ENCODE measurements at regions not wholly inside any gene's neighbourhood (a gene's known extent, or its start where the extent isn't known, plus 50 kb on each side); places are given as distances from the start of the nearest gene placed in this dataset.

DNA sequence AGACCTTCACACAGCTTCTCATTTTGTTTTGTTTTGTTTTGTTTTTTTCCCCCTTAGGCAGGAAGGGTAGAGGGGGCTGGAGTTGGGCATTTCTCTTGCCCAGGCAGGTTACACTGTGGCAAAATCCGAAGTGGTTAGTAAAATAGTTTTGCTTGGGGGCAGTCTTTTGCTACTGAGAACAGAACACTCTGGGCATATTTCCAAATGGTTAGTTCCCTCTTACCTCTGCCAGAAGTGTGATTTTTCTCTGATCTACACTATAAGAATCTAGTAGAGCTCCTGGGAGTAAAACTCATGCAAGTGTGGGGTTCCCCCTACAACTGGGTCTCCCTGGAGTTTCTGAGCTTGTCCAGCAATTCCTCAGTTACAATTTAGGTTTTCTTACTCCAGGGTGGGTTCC lies 61.7 kb downstream of the NPS start:
- Histone ChIP-seq H3K27me3 (replicated peaks; ENCODE audit: control insufficient read depth, insufficient read depth, low read length) (no peaks in the 10 kb centered on the region), H3K36me3 (ENCODE audit: control insufficient read depth, insufficient read depth, low read length) (no peaks in the 10 kb centered on the region), H3K4me3 (replicated peaks; ENCODE audit: low read depth, low read length) (no peak overlapping the region)
- DNase-seq (ENCODE audit: extremely low read depth, insufficient read length): no peak
- TF ChIP-seq, protein P1, sequence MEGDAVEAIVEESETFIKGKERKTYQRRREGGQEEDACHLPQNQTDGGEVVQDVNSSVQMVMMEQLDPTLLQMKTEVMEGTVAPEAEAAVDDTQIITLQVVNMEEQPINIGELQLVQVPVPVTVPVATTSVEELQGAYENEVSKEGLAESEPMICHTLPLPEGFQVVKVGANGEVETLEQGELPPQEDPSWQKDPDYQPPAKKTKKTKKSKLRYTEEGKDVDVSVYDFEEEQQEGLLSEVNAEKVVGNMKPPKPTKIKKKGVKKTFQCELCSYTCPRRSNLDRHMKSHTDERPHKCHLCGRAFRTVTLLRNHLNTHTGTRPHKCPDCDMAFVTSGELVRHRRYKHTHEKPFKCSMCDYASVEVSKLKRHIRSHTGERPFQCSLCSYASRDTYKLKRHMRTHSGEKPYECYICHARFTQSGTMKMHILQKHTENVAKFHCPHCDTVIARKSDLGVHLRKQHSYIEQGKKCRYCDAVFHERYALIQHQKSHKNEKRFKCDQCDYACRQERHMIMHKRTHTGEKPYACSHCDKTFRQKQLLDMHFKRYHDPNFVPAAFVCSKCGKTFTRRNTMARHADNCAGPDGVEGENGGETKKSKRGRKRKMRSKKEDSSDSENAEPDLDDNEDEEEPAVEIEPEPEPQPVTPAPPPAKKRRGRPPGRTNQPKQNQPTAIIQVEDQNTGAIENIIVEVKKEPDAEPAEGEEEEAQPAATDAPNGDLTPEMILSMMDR (IDR thresholded peaks at IDR 0.05; ENCODE audit: insufficient read depth, low read length, poor library complexity, severe bottlenecking): no peak

DNA sequence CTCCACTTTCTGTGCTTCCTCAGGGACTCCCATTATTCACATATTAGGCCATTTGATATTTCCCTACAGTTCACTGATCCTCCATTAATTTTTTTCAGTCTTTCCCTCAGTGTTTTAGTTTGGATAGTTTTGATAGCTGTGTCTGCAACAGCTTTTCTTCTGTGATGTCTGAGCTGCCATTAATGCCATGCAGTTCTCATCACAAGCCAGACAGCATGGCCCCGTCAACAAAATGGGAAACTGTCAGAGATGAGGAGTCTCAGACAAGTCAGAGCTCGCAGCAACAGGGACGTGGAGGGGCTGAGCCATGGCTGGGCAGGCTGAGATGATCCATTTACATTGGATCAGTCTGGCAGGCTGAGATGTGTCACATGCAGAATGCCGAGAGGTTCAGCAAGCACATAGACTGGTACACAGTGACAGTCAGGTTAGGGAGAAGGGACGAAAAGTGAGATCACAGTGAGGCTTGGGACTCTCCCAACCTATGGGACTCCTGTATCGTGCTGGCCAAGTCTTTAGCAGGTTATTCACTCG lies 65.4 kb downstream of the NPS start:
- Histone ChIP-seq H3K36me3 (ENCODE audit: control insufficient read depth, insufficient read depth, low read length) (no peaks in the 10 kb centered on the region), H3K27me3 (replicated peaks; ENCODE audit: control insufficient read depth, insufficient read depth, low read length) (no peaks in the 10 kb centered on the region), H3K4me3 (replicated peaks; ENCODE audit: low read depth, low read length) (no peak overlapping the region)
- DNase-seq (ENCODE audit: extremely low read depth, insufficient read length): no peak
- TF ChIP-seq, protein P1 (IDR thresholded peaks at IDR 0.05; ENCODE audit: insufficient read depth, low read length, poor library complexity, severe bottlenecking): no peak

DNA sequence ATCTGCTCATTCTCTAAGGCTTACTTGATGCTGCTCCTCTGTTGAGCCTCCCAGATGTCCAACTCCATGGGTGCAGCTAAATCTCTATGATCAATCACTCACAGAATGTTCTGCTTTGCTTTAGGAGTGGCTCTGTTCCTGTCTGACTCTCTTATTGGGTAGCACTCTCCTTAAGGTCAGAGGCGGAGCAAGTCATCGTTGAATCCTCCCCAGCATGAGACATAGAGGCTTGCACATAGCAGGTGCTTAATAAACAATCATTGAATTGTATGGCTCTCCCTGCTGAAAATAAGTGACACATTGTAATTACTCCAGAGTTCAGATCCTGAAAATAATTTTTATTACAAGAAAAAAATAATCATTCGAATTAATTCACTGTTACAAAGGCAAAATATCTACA lies 69.7 kb downstream of the NPS start:
- TF ChIP-seq, protein P1 (IDR thresholded peaks at IDR 0.05; ENCODE audit: insufficient read depth, low read length, poor library complexity, severe bottlenecking): no peak
- Histone ChIP-seq H3K36me3 (ENCODE audit: control insufficient read depth, insufficient read depth, low read length) (no peaks in the 10 kb centered on the region), H3K27me3 (replicated peaks; ENCODE audit: control insufficient read depth, insufficient read depth, low read length) (no peaks in the 10 kb centered on the region), H3K4me3 (replicated peaks; ENCODE audit: low read depth, low read length) (no peak overlapping the region)
- no peak for DNase-seq (ENCODE audit: extremely low read depth, insufficient read length)

DNA sequence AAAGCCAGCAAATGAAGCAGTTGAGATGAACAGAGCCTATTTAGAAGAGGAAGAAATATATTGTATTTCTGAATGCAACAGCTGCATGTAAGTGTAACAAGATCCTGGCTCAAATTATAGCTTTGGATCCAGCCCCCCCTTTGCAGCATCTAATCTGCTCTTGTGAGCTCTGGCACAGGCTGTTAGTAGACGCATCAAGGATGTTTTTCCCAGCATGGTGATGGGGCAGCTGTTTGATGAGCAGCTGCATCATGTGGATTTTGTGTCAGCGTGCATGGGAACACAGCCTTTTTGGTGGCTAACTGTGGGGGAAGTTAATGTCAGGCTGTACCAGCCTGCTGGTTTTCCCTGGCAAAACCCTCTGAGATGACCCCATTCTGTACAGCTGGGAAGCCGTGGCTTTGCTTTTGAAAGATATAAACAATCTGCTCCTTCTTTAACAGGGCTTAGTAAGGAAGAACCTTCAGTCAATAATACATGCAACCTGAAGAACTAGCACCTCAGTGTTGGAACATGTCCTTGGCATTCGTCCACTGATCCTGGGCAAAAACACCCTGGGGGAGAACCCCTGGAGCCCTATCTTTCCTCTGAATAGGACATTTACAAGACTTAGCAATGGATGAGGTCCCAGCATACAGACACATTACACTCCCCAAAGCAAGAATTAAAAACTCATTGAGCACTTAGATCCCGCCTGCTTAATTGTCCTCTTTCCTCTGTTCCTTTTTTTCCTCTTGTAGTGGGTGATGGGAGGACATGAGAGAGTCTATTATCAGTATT lies 70.6 kb downstream of the NPS start:
- H3K27me3 ChIP-seq (replicated peaks; ENCODE audit: control insufficient read depth, insufficient read depth, low read length): no peaks in the 10 kb centered on the region
- no peak for DNase-seq (ENCODE audit: extremely low read depth, insufficient read length)
- no peaks in the 10 kb centered on the region for H3K36me3 ChIP-seq (ENCODE audit: control insufficient read depth, insufficient read depth, low read length)
- H3K4me3 ChIP-seq (replicated peaks; ENCODE audit: low read depth, low read length): no peak overlapping the region
- TF ChIP-seq, protein P1 (IDR thresholded peaks at IDR 0.05; ENCODE audit: insufficient read depth, low read length, poor library complexity, severe bottlenecking): no peak

DNA sequence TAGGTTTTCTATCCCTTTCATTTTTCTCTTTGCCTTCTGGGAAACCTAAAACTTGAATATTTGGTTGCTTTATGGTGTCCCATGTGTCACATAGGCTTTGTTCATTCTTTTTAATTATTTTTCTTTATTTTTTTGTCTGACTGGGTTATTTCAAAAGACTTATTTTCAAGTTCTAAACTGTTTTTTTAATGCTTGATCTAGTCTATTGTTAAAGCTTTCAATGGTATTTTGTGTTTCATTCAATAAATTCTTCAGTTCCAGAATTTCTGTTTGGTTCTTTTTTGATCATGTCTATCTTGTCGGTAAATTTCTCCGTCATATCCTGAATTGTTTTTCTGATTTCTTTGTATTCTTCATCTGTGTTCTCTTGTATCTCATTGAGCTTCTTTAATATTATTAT lies 86.8 kb downstream of the NPS start:
- no peaks in the 10 kb centered on the region for H3K27me3 ChIP-seq (replicated peaks; ENCODE audit: control insufficient read depth, insufficient read depth, low read length)
- H3K36me3 ChIP-seq (ENCODE audit: control insufficient read depth, insufficient read depth, low read length): no peaks in the 10 kb centered on the region
- no peak for DNase-seq (ENCODE audit: extremely low read depth, insufficient read length)
- H3K4me3 ChIP-seq (replicated peaks; ENCODE audit: low read depth, low read length): no peak overlapping the region
- TF ChIP-seq, protein P1 (IDR thresholded peaks at IDR 0.05; ENCODE audit: insufficient read depth, low read length, poor library complexity, severe bottlenecking): no peak
